Ammon's horn (tissue), 1 donor: ENCODE measurements at regions not wholly inside any gene's neighbourhood (a gene's known extent, or its start where the extent isn't known, plus 50 kb on each side); places are given as distances from the start of the nearest gene placed in this dataset.
A peak's percentile ranks its signal among the peaks of the same experiment; 100 is the strongest.

ENCODE experiments used
- DNase-seq: peaks from one replicate; pipeline ENCODE4 v3.0.0-alpha.2; 2016; ENCODE audit warnings: low spot score

DNA sequence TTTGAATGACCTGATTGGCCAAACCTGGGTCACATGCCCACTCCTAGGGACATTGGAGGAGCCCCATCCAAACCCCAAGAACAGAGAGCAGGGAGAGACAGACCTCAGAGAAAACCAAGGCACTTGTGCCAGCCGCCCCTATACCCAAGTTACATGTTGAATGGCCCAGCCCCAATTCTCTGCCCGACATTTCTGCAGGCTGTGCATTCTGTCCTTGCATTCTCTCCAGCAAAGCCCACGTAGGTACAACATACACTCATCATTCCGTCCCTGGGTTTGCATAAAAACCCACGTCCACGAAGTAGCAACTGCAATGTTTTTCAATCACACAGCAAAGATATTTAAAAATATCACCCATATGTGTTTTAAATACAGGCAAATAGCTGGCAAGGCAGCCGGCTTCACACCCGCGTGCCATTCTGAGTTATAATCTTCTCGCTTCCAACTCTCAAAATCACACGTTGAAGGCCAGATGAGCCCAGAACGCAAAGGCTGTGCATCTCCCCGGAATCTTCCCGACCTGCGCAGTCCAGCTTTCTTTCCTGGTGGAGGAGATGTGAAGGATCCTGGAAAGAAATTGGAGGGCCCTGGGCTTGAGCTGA is 91.7 kb upstream of the MYL2 start:
- peak; percentile 19 for DNase-seq

DNA sequence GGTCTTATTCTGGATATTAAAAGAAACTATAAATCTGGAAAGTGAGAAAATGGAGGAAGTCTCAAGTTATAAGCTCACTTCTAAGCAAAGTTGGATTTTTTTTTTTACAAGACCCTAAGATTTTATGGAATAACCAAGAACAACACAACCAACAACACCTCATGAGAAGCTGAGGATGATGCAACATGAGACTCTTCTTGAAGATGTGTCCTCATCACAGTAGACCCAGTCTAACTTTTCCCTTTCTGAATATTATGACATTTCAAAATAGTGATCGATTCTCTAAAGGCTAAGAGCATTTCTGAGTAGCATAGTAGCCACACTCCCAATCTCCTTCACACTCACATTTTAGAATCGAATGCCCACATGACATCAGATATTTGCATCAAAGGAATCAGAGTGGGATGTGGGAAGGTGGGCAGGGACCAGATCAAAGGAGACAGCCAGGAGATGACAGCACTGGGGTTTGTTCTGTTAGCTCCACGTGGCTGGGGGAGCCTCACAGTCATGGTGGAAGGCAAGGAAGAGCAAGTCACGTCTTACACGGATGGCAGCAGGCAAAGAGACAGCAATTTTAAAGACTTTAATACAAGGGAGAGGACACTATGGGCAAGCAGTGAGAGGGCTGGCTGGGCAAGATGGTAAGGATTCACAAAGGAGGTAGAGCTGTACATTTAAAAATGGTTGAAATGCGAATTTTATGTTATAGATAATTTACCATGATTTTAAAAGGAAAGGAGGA is 90.7 kb upstream of the MYL2 start:
- no peak for DNase-seq

DNA sequence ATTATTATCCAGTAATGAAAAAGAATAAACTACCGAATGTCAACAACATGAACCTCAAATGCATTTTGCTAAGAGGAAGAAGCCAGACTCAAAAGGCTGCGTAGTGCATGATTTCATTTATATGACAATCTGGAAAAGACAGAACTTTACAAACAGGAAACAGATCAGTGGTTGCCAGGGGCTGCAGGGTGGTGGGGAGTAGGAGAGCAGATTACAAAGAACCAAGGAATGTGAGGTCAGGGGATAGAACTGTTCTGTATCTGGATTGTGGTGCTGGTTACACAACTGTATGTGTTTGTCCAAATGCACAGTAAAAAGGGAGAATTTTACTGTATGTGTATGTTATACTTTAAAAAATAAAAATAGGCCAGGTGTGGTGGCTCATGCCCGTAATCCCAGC is 89.7 kb upstream of the MYL2 start:
- DNase-seq, result no peak

DNA sequence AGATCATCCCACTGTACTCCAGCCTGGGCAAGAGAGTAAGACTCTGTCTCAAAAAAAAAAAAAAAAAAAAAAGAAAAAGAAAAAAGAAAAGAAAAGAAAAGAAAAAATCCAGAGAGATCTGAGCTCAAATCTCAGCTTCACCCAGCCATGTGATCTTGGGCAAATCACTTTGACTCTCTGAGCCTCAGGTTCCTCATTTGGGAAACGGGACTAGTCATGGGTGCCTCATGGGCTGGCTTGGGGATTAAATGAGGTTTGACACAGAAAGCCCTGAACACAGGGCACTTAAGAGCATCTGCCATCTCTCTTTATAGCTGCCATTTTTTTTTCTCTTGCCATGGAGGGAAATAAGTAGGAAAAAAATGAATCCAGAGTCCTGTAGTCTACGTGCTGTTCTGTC is 86.2 kb upstream of the MYL2 start:
- DNase-seq, result no peak

DNA sequence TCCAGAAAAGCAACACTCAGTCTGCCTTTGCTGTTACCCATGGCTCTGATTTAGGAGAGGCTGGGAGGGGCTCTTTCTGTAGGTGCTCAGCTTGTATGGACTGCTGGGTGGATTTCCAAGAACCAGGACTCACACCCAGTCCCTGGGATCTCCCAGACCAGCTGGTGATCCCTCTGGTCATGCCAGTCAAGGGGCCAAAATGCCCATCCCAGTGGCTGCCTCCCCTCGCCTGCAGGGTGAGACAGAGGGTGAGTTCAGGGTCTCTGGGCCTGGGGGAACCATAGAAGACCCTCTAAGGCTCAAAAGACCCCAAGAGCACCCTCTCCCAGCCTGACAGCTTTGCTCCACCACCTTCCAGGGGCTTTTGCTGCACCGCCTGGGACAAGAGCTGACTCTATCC is 78.6 kb upstream of the MYL2 start:
- no peak for DNase-seq

DNA sequence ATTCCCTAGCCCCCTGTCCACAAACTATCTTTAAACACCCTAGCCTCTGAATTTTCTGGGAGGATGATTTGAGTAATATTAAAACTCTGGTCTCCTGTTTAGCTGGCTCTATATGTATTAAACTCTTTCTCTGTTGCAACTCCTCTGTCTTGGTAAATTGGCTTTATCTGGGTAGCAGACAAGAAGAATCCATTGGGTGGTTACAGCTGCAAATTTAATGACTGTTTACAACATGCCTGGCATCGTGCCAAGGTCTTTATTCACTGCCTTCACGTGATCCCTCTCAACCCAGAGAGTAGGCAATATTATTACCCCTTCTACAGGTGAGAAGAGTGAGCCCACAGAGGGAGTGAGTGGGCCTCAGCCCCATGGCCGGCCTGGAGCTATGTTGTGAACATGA is 77.8 kb upstream of the MYL2 start:
- DNase-seq, result no peak

DNA sequence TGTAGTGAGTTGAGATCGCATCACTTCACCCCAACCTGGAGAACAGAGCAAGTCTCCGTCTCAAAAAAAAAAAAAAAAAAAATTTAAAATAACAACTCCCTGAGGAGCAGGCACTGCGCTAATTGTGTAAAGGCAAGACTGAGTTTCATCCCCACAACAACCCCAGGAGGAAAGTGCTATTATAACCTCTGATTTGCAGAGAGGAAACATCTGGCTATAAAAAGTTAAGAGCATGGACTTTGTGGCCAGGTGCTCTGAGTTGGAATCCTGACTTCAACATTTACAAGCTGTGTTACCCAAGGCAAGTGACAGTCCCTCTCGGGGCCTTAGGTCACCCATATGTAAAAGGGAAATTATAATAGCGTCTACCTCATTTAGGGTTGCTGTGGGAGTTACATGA is 76.0 kb upstream of the MYL2 start:
- DNase-seq, result no peak

DNA sequence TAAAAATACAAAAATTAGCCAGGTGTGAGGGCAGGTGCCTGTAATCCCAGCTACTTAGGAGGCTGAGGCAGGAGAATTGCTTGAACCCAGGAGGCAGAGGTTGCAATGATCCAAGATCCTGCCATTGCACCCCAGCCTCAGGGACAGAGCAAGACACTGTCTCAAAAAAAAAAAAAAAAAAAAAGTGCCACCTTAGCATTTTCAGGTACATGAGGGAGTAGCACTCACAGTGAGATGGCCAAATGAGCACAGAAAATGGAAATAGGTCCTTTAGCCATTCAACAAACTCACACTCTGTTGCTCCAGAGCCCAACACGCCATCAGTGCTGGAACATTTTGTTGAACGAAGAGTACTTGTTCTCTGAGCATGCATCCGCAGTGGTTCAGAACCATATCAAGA is 75.2 kb upstream of the MYL2 start:
- DNase-seq, result no peak

DNA sequence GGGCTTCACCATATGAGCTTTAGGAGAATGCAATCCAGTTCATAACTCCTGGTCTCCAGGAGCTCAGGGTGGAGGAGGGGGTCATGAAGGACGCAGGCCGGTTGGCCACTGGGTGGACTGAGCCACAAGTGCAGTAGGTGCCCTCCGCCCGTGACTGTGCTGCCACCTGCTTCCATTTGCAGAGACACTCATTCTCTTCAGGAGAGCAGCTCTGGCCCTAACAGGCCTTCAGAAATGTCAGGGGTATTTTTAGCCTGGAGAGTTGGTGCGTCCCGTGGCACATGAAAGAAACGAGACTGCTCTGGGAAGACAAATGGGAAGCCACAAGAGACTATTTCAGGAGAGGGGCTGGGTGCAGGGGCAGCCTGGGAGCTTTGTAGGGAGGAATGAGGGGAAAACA is 74.6 kb upstream of the MYL2 start:
- DNase-seq, result no peak

DNA sequence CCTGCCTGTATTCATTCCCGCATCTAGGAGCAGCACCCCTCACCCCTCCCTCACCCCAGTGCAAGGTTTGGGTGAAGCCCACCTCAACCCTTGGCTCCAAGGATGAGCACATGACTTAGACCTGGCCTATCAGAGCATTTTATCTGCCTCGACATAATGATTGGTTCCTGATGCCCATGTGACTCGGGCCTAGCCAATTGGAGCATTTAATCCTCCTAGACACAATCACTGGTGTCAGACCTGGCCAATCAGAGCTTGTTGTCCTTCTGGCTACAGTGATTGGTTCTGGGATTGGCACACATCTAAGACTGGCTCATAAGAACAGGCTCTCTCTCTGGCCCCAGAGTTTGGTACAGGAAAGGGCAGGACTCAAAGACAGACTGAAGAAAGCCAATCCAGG is 73.1 kb upstream of the MYL2 start:
- DNase-seq, result no peak

DNA sequence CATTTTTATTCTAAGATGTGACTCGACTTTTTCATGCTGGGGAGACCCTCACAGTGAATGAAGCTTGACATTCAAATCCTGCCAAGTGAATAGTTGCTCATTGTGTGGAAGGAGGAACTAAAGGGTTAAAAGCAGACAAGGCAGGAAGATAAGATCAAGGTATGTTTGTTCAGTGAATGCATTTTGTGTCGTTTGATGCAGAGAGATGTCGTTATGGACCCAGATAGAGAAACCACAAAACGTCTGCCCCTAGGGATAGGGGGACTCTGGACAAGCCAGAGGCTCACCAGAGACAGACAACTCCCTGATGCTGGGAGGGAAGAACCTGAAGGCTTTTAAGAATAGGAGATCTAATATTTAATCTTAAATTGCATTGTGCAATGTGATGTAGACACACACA is 72.5 kb upstream of the MYL2 start:
- DNase-seq, result no peak

DNA sequence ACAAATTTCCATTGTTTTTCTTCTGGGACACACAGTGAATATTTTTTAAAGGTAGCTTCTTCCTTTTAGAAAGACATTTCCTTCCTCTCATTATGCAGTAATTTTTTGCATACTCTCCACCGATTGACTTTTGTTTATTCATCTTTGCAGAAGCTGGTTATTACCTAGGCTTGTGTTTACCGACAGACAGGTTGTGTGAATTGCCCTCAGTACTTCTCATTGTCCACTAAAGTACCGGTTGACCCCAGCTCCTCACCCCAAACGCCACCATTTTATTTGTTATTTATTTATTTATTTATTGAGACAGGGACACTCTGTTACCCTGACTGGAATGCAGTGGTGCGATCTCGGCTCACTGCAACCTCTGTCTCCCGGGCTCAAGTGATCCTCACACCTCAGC is 63.4 kb upstream of the MYL2 start:
- DNase-seq, result no peak

DNA sequence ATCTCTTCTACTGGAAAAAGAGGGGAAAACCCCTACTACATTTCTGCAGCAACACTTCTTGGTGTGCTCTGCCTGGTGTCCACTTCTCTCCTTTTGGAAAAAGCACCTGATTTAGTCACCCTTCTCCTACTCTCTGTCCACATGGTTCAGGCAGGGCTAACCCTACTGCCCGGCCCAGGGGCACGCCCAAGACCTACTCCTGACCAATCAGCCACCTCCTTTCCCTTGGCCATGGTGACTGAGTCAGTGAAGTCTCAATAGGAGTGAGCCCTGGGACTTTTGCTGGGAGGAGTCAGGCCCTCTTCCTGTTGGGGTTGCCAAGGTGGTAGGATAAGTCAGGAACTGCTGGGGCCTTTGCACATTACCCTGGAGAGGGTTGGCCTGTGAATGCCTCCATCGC is 52.5 kb upstream of the MYL2 start:
- DNase-seq, result no peak

DNA sequence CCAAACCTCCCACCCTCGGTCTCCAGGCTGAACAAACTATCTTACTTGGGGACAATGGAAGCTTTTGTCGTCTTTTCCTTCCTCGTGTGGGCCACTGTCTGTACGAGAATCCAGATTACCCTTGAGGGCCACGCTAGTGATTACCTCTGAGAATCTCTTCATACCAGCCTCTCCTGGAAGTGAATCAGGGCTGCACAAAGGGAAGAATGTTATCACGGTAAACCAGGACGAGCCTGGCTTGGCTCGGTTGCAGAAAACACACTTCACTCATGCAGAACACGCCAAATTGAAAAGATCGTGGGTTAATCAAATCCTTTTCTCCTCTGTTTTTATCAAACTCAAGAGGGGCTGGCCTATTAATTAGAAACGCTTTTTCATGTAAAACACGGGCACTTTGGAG is 51.6 kb upstream of the MYL2 start:
- no peak for DNase-seq

DNA sequence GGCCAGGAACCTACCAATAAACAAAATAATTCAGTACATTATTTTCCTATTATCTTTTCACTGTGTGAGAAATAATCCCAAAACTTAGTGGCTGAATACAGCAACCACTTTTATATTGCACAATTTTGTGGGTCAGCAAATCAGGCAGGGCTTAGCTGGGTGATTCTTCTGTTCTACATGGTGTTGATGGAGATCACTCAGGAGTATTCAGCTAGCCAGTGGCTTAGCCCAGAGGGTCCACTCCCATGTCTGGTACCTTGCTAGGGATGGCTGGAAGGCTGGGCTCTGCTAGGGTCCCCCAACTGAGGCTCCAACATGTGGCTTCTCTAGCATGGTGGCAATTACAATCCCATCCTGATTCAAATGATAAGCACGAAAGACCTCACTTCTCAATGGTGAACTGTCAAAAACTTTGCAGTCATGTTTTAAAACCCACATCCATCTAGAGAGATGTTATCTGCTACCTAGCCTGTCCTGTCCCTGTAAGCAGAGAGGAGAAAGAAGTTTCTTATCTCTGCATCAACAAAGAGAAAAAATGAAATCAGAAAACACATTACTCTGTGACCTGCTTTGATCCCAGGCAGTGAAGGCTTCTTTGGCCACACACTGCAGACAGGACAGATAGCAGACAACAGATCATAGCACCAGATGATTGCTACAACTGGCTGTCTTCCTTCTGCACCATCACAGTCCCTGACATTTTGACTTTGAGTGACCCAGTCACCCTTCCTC is 51.0 kb upstream of the MYL2 start:
- no peak for DNase-seq
